K562 (cell line): ENCODE measurements at regions not wholly inside any gene's neighbourhood (a gene's known extent, or its start where the extent isn't known, plus 50 kb on each side); places are given as distances from the start of the nearest gene placed in this dataset.
A peak's percentile ranks its signal among the peaks of the same experiment; 100 is the strongest.

Experiments used
- ATAC-seq: fragments of 200-7000 bp; cut with Tn5 transposase; 3 replicates; pipeline ENCODE4 v1.9.1; 2020; ENCODE audit warnings: moderate library complexity
- BruUV-seq: library from RNA; stranded (reverse); fragments of 400-500 nt; replicated peaks from 2 replicates; lab custom pipeline; 2021; lab: Mats Ljungman, UMichigan
- CTCF ChIA-PET: fragments of 300-600 bp; formaldehyde crosslinking; extraction: SDS; loops from one replicate; lab custom pipeline; 2021; ENCODE audit warnings: low intra/inter-chr PET ratio; lab: Yijun Ruan, JAX
- POLR2A ChIA-PET: fragments of 300-600, 350-650 bp; sonication (Branson Sonifier 250); formaldehyde crosslinking; extraction: SDS; loops from one replicate; lab custom pipeline; 2021; ENCODE audit warnings: antibody characterized with exemption, inconsistent platforms; lab: Yijun Ruan, JAX
- DNase-seq, 4 experiments: peaks; one replicate each; pipeline versions ENCODE4 v3.0.0 to v3.0.0-alpha.2; 2011 to 2018; ENCODE audit warnings: low spot score in 3 of 4, mixed read lengths in 3 of 4; ENCODE audit errors: extremely low read depth in 1 of 4
- FAIRE-seq: peaks from 2 replicates; lab custom pipeline; 2011; peaks lifted over from hg19 to GRCh38; lab: Jason Lieb, UNC
- H2AFZ ChIP-seq: 2 replicates; pipeline ENCODE4 v1.6.0; 2011; ENCODE audit warnings: low read depth, low read length, control low read depth, inconsistent platforms
- H3K27ac ChIP-seq: fragments of 200-600 bp; 3 replicates; pipeline ENCODE4 v1.8.0; 2011; ENCODE audit warnings: low read depth, mild to moderate bottlenecking, control low read depth, inconsistent platforms, low read length, moderate library complexity, mixed read lengths; ENCODE audit errors: extremely low read depth
- H3K27me3 ChIP-seq, 2 experiments: fragments of 300-600 bp in 1 of 2; 2 replicates in 1 of 2; 3 replicates in 1 of 2; pipeline versions ENCODE4 v1.6.0 to v1.8.0; 2011; ENCODE audit warnings: inconsistent platforms in 2 of 2, low read length in 2 of 2, mild to moderate bottlenecking in 1 of 2, mixed read lengths in 1 of 2, moderate library complexity in 1 of 2; ENCODE audit not compliant: control insufficient read depth in 2 of 2, insufficient read depth in 2 of 2
- H3K36me3 ChIP-seq: fragments of 300-600 bp; 3 replicates; pipeline ENCODE4 v1.8.0; 2011; ENCODE audit warnings: mild to moderate bottlenecking, low read length, inconsistent platforms; ENCODE audit not compliant: control insufficient read depth, insufficient read depth
- H3K4me1 ChIP-seq, 2 experiments: fragments of 200-600 bp in 1 of 2; replicated peaks in 1 of 2; 2 replicates in 1 of 2; 3 replicates in 1 of 2; pipeline versions ENCODE4 v1.5.1 to v1.8.0; 2011; ENCODE audit warnings: inconsistent platforms in 2 of 2, low read length in 2 of 2, mild to moderate bottlenecking in 1 of 2, mixed read lengths in 1 of 2, moderate library complexity in 1 of 2; ENCODE audit not compliant: control insufficient read depth in 2 of 2, insufficient read depth in 2 of 2
- H3K4me2 ChIP-seq: 2 replicates; pipeline ENCODE4 v1.6.1; 2011; ENCODE audit warnings: low read length, control low read depth, inconsistent platforms, mixed read lengths; ENCODE audit not compliant: insufficient read depth
- H3K4me3 ChIP-seq: fragments of 200-600 bp; sonication (generic), shearing (Covaris generic); 2 replicates; pipeline ENCODE4 v1.5.1; 2016; ENCODE audit warnings: control low read depth, inconsistent platforms
- H3K79me2 ChIP-seq: fragments of 200-600 bp; 3 replicates; pipeline ENCODE4 v1.8.0; 2011; ENCODE audit warnings: low read length, inconsistent platforms; ENCODE audit not compliant: control insufficient read depth, insufficient read depth
- H3K9ac ChIP-seq, 2 experiments: 2 replicates each; pipeline versions ENCODE4 v1.6.0 to v1.6.1; 2011; ENCODE audit warnings: low read depth in 2 of 2, low read length in 2 of 2, control low read depth in 1 of 2, inconsistent platforms in 1 of 2, mild to moderate bottlenecking in 1 of 2, mixed read lengths in 1 of 2; ENCODE audit not compliant: insufficient read depth in 1 of 2
- H3K9me1 ChIP-seq: one replicate; pipeline ENCODE4 v1.6.0; 2011; ENCODE audit warnings: inconsistent platforms, mild to moderate bottlenecking, low read length, moderate library complexity; ENCODE audit not compliant: control insufficient read depth, insufficient read depth
- H3K9me3 ChIP-seq: replicated peaks from 2 replicates; pipeline ENCODE4 v1.5.1; 2011; ENCODE audit warnings: low read depth, low read length, inconsistent platforms; ENCODE audit not compliant: control insufficient read depth, insufficient read depth
- H4K20me1 ChIP-seq: replicated peaks from 2 replicates; pipeline ENCODE4 v1.6.1; 2011; ENCODE audit warnings: low read length, inconsistent platforms, mixed read lengths; ENCODE audit not compliant: control insufficient read depth, insufficient read depth
- C11orf30 ChIP-seq: fragments of 450-650 bp; IDR thresholded peaks from 2 replicates; pipeline ENCODE4 v1.6.1; 2016; ENCODE audit warnings: low read depth, mild to moderate bottlenecking
- GABPB1 ChIP-seq: sonication (generic); formaldehyde crosslinking; IDR thresholded peaks from 2 replicates; pipeline ENCODE4 v1.8.0; 2022; ENCODE audit warnings: mild to moderate bottlenecking, missing genetic modification reagents
- MAFF ChIP-seq: IDR thresholded peaks from 2 replicates; pipeline ENCODE4 v1.6.1; 2012; ENCODE audit warnings: low read length, improper control_type of control experiment
- MAFG ChIP-seq: fragments of 450-650 bp; conservative IDR thresholded peaks from 2 replicates; pipeline ENCODE4 v1.6.1; 2016; ENCODE audit warnings: missing genetic modification characterization, missing compliant biosample characterization
- MAFK ChIP-seq: IDR thresholded peaks from 2 replicates; pipeline ENCODE4 v1.6.1; 2011; ENCODE audit warnings: low read length, improper control_type of control experiment
- ZNF175 ChIP-seq: fragments of 200-800 bp; sonication (Bioruptor generic); IDR thresholded peaks from 2 replicates; pipeline ENCODE4 v1.6.1; 2016; ENCODE audit warnings: low read depth, mild to moderate bottlenecking, missing genetic modification characterization, missing compliant biosample characterization
- ZNF197 ChIP-seq: fragments of 200-800 bp; sonication (Bioruptor generic); IDR thresholded peaks from 2 replicates; pipeline ENCODE4 v1.6.1; 2016; ENCODE audit warnings: low read depth, missing genetic modification characterization, missing compliant biosample characterization
- ZNF316 ChIP-seq: fragments of 450-650 bp; IDR thresholded peaks from 2 replicates; pipeline ENCODE4 v1.6.1; 2016
- ZNF407 ChIP-seq: fragments of 450-650 bp; IDR thresholded peaks from 2 replicates; pipeline ENCODE4 v1.6.1; 2016; ENCODE audit warnings: low read depth
- WGBS: fragments of 100-300 bp; shearing (Covaris generic); methylation state at CpG from one replicate; pipeline ENCODE4 v1.1.6; 2016; ENCODE audit warnings: low coverage, mixed read lengths; ENCODE audit not compliant: insufficient coverage; ENCODE audit errors: missing lambda C conversion rate; 5-methylcytosine and 5-hydroxymethylcytosine counted together
- in situ Hi-C: fragments of 300-500 bp; cut with MboI; formaldehyde crosslinking; loops from 4 replicates; pipeline ENCODE4 v1.15.0; 2018; ENCODE audit warnings: inconsistent platforms, mixed read lengths
- intact Hi-C: fragments of 100-400 bp; cut with micrococcal nuclease; formaldehyde crosslinking; loops from 2 replicates; pipeline ENCODE4 v1.14.2; 2022

- in situ Hi-C loops, result no loop called here
- Histone ChIP-seq H3K4me2 (no peak overlapping the region), H3K9ac (no peak overlapping the region), H3K27ac (no peak overlapping the region), H3K79me2 (no peaks in the 10 kb centered on the region), H3K4me1 (no peaks in the 10 kb centered on the region), H3K9me1 (no peaks in the 10 kb centered on the region), H3K27me3 (no peaks in the 10 kb centered on the region), H3K4me3 (no peak overlapping the region), H3K9me3 (no peaks in the 10 kb centered on the region), H3K36me3 (no peaks in the 10 kb centered on the region)
- FAIRE-seq (no peak), ATAC-seq (no peak), DNase-seq (no peak)
- intact Hi-C loops, result no loop called here
- 0% methylated on average over 1 of the region's 1 CpG for WGBS
- TF ChIP-seq ZNF316 (peak; percentile 76), MAFK (peak; percentile 81), ZNF197 (no peak), MAFF (peak; percentile 77), MAFG (tag) (peak; percentile 48; the same call in 1 of the 2 replicates), C11orf30 (peak; percentile 67)
- TF ChIP-seq, all 486 proteins: peak for 5
- no peaks in the 10 kb centered on the region for H4K20me1 ChIP-seq
- no peak overlapping the region for H2AFZ ChIP-seq
- CTCF ChIA-PET, result no interaction called here
- POLR2A ChIA-PET, result no interaction called here
- no TSS peak for BruUV-seq
Observed at GRCh38 chr7:69038915-69039314, 559.4 kb upstream of the AUTS2 start.

- ATAC-seq, result no peak
- Histone ChIP-seq H3K9ac (no peak overlapping the region), H4K20me1 (no peaks in the 10 kb centered on the region), H3K36me3 (no peaks in the 10 kb centered on the region), H3K9me1 (no peaks in the 10 kb centered on the region), H3K9me3 (no peaks in the 10 kb centered on the region), H3K27me3 (no peaks in the 10 kb centered on the region), H3K4me3 (no peak overlapping the region), H3K27ac (no peak overlapping the region), H3K4me1 (no peaks in the 10 kb centered on the region), H3K79me2 (no peaks in the 10 kb centered on the region), H3K4me2 (no peak overlapping the region), H2AFZ (no peak overlapping the region)
- ChIA-PET CTCF (no interaction called here), POLR2A (interaction anchor here (0.5 to 0.6 kb wide), 2 partner anchors 10 to 1073 kb away, joined by 3 read pairs; no protein-coding TSS in a partner anchor)
- 0% methylated on average over 2 of the region's 2 CpGs for WGBS
- no peak for FAIRE-seq
- intact Hi-C loops, result no loop called here
- in situ Hi-C loops, result no loop called here
- BruUV-seq, result no TSS peak
- DNase-seq, result no peak
- TF ChIP-seq ZNF175, result no peak
- TF ChIP-seq ZNF407, result no peak
- TF ChIP-seq GABPB1 (CRISPR knock-in tag), result no peak
Observed at GRCh38 chr7:69042138-69042537, 556.1 kb upstream of the AUTS2 start.
